Panc1 (cell line): ENCODE measurements at regions not wholly inside any gene's neighbourhood (a gene's known extent, or its start where the extent isn't known, plus 50 kb on each side); places are given as distances from the start of the nearest gene placed in this dataset.

Experiments used
- CTCF ChIP-seq: fragments of 450-650 bp; IDR thresholded peaks from 2 replicates; pipeline ENCODE4 v1.5.1; 2017; ENCODE audit warnings: mild to moderate bottlenecking
- POLR2AphosphoS5 ChIP-seq: IDR thresholded peaks from 2 replicates; pipeline ENCODE4 v1.6.1; 2012; ENCODE audit warnings: mild to moderate bottlenecking, low read depth, low read length, moderate library complexity
- REST ChIP-seq, 2 experiments: IDR thresholded peaks; 2 replicates each; pipeline ENCODE4 v1.6.1; 2011 to 2012; ENCODE audit warnings: low read depth in 2 of 2, control low read depth in 1 of 2, low read length in 1 of 2, mild to moderate bottlenecking in 1 of 2, moderate library complexity in 1 of 2; ENCODE audit not compliant: insufficient read depth in 1 of 2
- SIN3A ChIP-seq: IDR thresholded peaks from 2 replicates; pipeline ENCODE4 v1.6.1; 2012; ENCODE audit warnings: low read depth, mild to moderate bottlenecking, low read length, moderate library complexity, borderline replicate concordance; ENCODE audit not compliant: insufficient read depth
- TCF7L2 ChIP-seq: IDR thresholded peaks from 2 replicates; pipeline ENCODE4 v1.6.1; 2011; ENCODE audit warnings: mild to moderate bottlenecking, low read depth, low read length, inconsistent platforms

- no peak for TF ChIP-seq CTCF
- TF ChIP-seq POLR2AphosphoS5: no peak
- TF ChIP-seq REST (IDR thresholded peaks at IDR 0.05; ENCODE audit: insufficient read depth in 1 of 2, low read depth in 2 of 2, low read length in 1 of 2): no peak
- no peak for TF ChIP-seq SIN3A
- TF ChIP-seq TCF7L2: no peak
Observed at GRCh38 chr1:72635719-72636118, 353.4 kb upstream of the NEGR1 start.
